ENCODE measurements at regions not wholly inside any gene's neighbourhood (a gene's known extent, or its start where the extent isn't known, plus 50 kb on each side); places are given as distances from the start of the nearest gene placed in this dataset.

DNA sequence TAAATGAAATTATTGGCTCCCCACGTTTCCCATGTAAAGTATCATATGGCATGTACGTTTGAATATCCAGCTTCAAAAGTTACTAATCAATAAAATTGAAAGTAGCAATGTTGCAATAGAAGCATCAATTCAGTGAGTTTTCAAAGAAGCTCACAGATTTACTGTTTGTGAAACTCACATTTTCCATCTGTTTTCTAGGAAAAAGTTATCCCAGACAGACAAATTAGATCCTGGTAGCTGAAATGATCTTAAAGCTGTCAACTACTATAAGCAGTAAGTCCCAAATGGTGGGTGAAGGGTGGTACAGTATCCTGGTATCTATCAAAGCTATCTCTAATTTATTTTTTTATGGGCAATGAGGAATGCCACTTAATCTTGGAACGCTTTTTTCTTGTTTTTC is 60.7 kb upstream of the MXRA5 start:
- H3K4me3 ChIP-seq (ENCODE audit: low read depth, low read length): no peak overlapping the region
- TF ChIP-seq, protein P1, sequence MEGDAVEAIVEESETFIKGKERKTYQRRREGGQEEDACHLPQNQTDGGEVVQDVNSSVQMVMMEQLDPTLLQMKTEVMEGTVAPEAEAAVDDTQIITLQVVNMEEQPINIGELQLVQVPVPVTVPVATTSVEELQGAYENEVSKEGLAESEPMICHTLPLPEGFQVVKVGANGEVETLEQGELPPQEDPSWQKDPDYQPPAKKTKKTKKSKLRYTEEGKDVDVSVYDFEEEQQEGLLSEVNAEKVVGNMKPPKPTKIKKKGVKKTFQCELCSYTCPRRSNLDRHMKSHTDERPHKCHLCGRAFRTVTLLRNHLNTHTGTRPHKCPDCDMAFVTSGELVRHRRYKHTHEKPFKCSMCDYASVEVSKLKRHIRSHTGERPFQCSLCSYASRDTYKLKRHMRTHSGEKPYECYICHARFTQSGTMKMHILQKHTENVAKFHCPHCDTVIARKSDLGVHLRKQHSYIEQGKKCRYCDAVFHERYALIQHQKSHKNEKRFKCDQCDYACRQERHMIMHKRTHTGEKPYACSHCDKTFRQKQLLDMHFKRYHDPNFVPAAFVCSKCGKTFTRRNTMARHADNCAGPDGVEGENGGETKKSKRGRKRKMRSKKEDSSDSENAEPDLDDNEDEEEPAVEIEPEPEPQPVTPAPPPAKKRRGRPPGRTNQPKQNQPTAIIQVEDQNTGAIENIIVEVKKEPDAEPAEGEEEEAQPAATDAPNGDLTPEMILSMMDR (IDR thresholded peaks at IDR 0.05; ENCODE audit: low read depth, low read length): no peak

DNA sequence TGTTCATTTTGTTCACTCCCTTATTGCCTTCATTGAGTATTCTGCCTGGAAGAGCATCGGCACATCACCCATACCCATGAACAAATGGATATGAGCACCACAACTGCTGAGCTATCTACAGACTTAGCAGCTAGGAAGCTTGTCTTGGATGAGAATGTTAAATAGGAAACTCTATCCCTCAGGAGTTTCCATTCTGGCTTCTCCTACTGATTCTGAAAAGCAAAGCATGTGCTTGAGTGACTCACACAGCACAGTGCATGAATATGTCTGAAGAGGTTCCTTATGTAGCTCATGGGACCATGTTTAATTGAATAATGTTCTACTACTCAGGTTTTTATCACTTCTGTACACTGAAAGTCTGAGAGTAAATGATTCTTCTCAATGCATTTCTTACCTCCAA is 57.3 kb upstream of the MXRA5 start:
- TF ChIP-seq, protein P1 (IDR thresholded peaks at IDR 0.05; ENCODE audit: low read depth, low read length): no peak
- H3K4me3 ChIP-seq (ENCODE audit: low read depth, low read length): no peak overlapping the region
